ENCODE measurements at regions not wholly inside any gene's neighbourhood (a gene's known extent, or its start where the extent isn't known, plus 50 kb on each side); places are given as distances from the start of the nearest gene placed in this dataset.

DNA sequence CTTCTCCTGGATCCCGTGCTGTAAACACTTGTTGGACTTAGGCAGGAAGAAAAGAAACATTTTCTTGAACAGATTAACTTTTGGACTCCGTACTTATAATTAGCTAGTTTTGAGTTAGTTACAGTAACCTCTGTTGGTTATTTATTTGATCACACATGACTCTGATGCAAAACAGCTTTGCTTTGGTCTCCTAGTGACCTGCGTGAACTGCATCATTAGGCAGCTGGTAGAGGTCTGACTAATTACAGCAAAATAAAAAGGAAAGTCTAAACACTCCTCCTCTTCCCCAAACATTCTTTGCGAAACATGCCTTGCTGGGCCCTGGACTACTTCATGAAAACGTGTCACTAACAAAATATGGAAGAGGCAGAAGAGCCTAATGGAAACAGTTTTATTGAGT is 61.1 kb upstream of the ZFP64 start:
- ChIA-PET CTCF (interaction anchor here (0.6 kb wide), 1 partner anchor 1834 kb away, joined by 4 read pairs; no protein-coding TSS in a partner anchor), POLR2A (no interaction called here)
- TF ChIP-seq ATF6 (CRISPR knock-in tag; IDR thresholded peaks at IDR 0.05) (no peak), USF2 (CRISPR knock-in tag; IDR thresholded peaks at IDR 0.05) (no peak), TEAD1 (CRISPR knock-in tag; IDR thresholded peaks at IDR 0.05) (no peak), ZSCAN18 (CRISPR knock-in tag; IDR thresholded peaks at IDR 0.05) (no peak), CDX4 (CRISPR knock-in tag; IDR thresholded peaks at IDR 0.05; ENCODE audit: borderline replicate concordance) (no peak), IRF1 (CRISPR knock-in tag; IDR thresholded peaks at IDR 0.05) (no peak), ZNF219 (CRISPR knock-in tag; IDR thresholded peaks at IDR 0.05; ENCODE audit: borderline replicate concordance) (no peak), GABPB1 (CRISPR knock-in tag; IDR thresholded peaks at IDR 0.05) (no peak), TEAD4 (CRISPR knock-in tag; IDR thresholded peaks at IDR 0.05) (no peak), NR1H2 (CRISPR knock-in tag; IDR thresholded peaks at IDR 0.05) (no peak), FOXP1 (CRISPR knock-in tag; IDR thresholded peaks at IDR 0.05; ENCODE audit: borderline replicate concordance) (no peak), FOXP4 (CRISPR knock-in tag; IDR thresholded peaks at IDR 0.05) (no peak)
- TF ChIP-seq, protein P1, sequence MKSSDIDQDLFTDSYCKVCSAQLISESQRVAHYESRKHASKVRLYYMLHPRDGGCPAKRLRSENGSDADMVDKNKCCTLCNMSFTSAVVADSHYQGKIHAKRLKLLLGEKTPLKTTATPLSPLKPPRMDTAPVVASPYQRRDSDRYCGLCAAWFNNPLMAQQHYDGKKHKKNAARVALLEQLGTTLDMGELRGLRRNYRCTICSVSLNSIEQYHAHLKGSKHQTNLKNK (CRISPR knock-in tag; IDR thresholded peaks at IDR 0.05): no peak
- TF ChIP-seq, protein P2, sequence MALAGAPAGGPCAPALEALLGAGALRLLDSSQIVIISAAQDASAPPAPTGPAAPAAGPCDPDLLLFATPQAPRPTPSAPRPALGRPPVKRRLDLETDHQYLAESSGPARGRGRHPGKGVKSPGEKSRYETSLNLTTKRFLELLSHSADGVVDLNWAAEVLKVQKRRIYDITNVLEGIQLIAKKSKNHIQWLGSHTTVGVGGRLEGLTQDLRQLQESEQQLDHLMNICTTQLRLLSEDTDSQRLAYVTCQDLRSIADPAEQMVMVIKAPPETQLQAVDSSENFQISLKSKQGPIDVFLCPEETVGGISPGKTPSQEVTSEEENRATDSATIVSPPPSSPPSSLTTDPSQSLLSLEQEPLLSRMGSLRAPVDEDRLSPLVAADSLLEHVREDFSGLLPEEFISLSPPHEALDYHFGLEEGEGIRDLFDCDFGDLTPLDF (CRISPR knock-in tag; IDR thresholded peaks at IDR 0.05): no peak
- no peaks in the 10 kb centered on the region for H3K36me3 Mint-ChIP-seq
- H3K4me3 Mint-ChIP-seq: no peak overlapping the region
- ATAC-seq: no peak
- no peak for DNase-seq (ENCODE audit: low spot score)
- H3K27me3 Mint-ChIP-seq (ENCODE audit: low read depth): peaks cover 7% of the 10 kb centered on the region; the same call in 1 of the 2 replicates
- peaks cover 41% of the 10 kb centered on the region for H3K9me3 Mint-ChIP-seq
- no peak overlapping the region for H3K27ac Mint-ChIP-seq
- H3K4me1 Mint-ChIP-seq: no peaks in the 10 kb centered on the region

GRCh38 chr20:52251827-52252226 is 60.2 kb upstream of the ZFP64 start:
- Mint-ChIP-seq H3K36me3 (peaks cover 2% of the 10 kb centered on the region; the same call in 1 of the 2 replicates), H3K27ac (no peak overlapping the region), H3K9me3 (peaks cover 44% of the 10 kb centered on the region), H3K27me3 (ENCODE audit: low read depth) (peaks cover 7% of the 10 kb centered on the region; the same call in 1 of the 2 replicates), H3K4me1 (no peaks in the 10 kb centered on the region), H3K4me3 (no peak overlapping the region)
- no peak for ATAC-seq
- no peak for TF ChIP-seq ZNF416 (CRISPR knock-in tag; IDR thresholded peaks at IDR 0.05)
- TF ChIP-seq JAZF1 (CRISPR knock-in tag; IDR thresholded peaks at IDR 0.05): no peak
- no peak for TF ChIP-seq ARID4B (CRISPR knock-in tag; IDR thresholded peaks at IDR 0.05; ENCODE audit: borderline replicate concordance)
- no peak for TF ChIP-seq NR2C2 (CRISPR knock-in tag; IDR thresholded peaks at IDR 0.05)
- TF ChIP-seq TEAD1 (CRISPR knock-in tag; IDR thresholded peaks at IDR 0.05): no peak
- no peak for TF ChIP-seq SMAD4 (CRISPR knock-in tag; IDR thresholded peaks at IDR 0.05)
- CTCF ChIA-PET: no interaction called here
- DNase-seq (ENCODE audit: low spot score): no peak
- POLR2A ChIA-PET: no interaction called here

Data from WTC11 (cell line).